MM.1S (cell line): ENCODE measurements at regions not wholly inside any gene's neighbourhood (a gene's known extent, or its start where the extent isn't known, plus 50 kb on each side); places are given as distances from the start of the nearest gene placed in this dataset.

ENCODE experiments used
- DNase-seq: peaks from one replicate; pipeline ENCODE4 v3.0.0-alpha.2; 2015
- H2AFZ ChIP-seq: fragments of 300-600 bp; sonication (generic); 2 replicates; pipeline ENCODE4 v1.6.0; 2016; ENCODE audit warnings: antibody characterized with exemption, low read length
- H3F3A ChIP-seq: fragments of 300-600 bp; sonication (generic); 2 replicates; pipeline ENCODE4 v1.6.1; 2016; ENCODE audit warnings: mild to moderate bottlenecking, antibody characterized with exemption, low read length, moderate library complexity, mixed read lengths; ENCODE audit not compliant: insufficient read depth
- H3K27ac ChIP-seq: fragments of 300-600 bp; sonication (generic); 2 replicates; pipeline ENCODE4 v1.5.1; 2016; ENCODE audit warnings: mild to moderate bottlenecking, low read length
- H3K27me3 ChIP-seq: fragments of 300-600 bp; sonication (generic); replicated peaks from 2 replicates; pipeline ENCODE4 v1.6.0; 2016; ENCODE audit warnings: low read length; ENCODE audit not compliant: insufficient read depth
- H3K36me3 ChIP-seq: fragments of 300-600 bp; sonication (generic); replicated peaks from 2 replicates; pipeline ENCODE4 v1.6.1; 2016; ENCODE audit warnings: mild to moderate bottlenecking, low read length, mixed read lengths; ENCODE audit not compliant: insufficient read depth
- H3K4me1 ChIP-seq: fragments of 300-600 bp; sonication (generic); 2 replicates; pipeline ENCODE4 v1.6.1; 2016; ENCODE audit warnings: low read length, mixed read lengths
- H3K4me2 ChIP-seq: fragments of 300-600 bp; sonication (generic); 2 replicates; pipeline ENCODE4 v1.6.0; 2016; ENCODE audit warnings: low read depth, low read length
- H3K4me3 ChIP-seq: fragments of 300-600 bp; sonication (generic); 2 replicates; pipeline ENCODE4 v1.5.1; 2016; ENCODE audit warnings: low read length, mixed read lengths
- H3K79me2 ChIP-seq: fragments of 300-600 bp; sonication (generic); 2 replicates; pipeline ENCODE4 v1.6.1; 2016; ENCODE audit warnings: mixed run types, low read length, mixed read lengths
- H3K9ac ChIP-seq: fragments of 300-600 bp; sonication (generic); 2 replicates; pipeline ENCODE4 v1.6.1; 2016; ENCODE audit warnings: low read length, mixed read lengths
- H3K9me2 ChIP-seq: fragments of 300-600 bp; sonication (generic); replicated peaks from 2 replicates; pipeline ENCODE4 v1.6.1; 2016; ENCODE audit warnings: mild to moderate bottlenecking, low read length, mixed read lengths; ENCODE audit not compliant: insufficient read depth
- H3K9me3 ChIP-seq: fragments of 300-600 bp; sonication (generic); replicated peaks from 2 replicates; pipeline ENCODE4 v1.6.1; 2016; ENCODE audit warnings: mild to moderate bottlenecking, low read length, mixed read lengths; ENCODE audit not compliant: insufficient read depth
- H4K20me1 ChIP-seq: fragments of 300-600 bp; sonication (generic); 2 replicates; pipeline ENCODE4 v1.6.1; 2016; ENCODE audit warnings: mild to moderate bottlenecking, low read length, moderate library complexity, mixed read lengths; ENCODE audit not compliant: insufficient read depth
- EZH2 ChIP-seq: fragments of 300-600 bp; sonication (generic); optimal IDR thresholded peaks from 2 replicates; pipeline ENCODE3; 2017; ENCODE audit warnings: low read depth, mild to moderate bottlenecking, antibody characterized with exemption, low read length, mixed read lengths
- EZH2phosphoT487 ChIP-seq: fragments of 300-600 bp; sonication (generic); IDR thresholded peaks from 2 replicates; pipeline ENCODE4 v1.6.1; 2018; ENCODE audit warnings: antibody characterized with exemption, low read length
- TF ChIP-seq, protein P1 (sequence below): fragments of 300-600 bp; sonication (generic); IDR thresholded peaks from 2 replicates; pipeline ENCODE4 v1.5.1; 2016; ENCODE audit warnings: antibody characterized with exemption, low read length, mixed read lengths

DNA sequence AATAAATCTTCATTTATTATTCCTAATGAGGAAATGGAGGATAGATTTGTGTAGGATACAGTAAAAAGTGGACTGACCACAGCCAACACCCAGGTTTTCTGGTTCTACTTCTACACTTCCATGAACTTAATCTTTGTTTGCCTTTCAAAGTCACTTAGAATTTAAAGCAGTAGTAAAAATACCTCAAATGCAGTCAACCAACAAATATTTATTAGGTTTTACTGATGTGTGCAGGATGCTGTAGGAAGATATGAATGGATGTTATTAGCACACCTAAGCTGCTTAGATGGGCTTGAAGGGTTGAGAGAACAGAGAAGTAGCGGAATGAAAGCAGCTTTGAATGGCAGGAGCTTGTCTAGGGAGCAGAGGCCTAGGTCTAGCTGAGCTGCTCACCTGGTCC is 201.1 kb downstream of the PALM2AKAP2 start:
- H3K27ac ChIP-seq: no peak overlapping the region
- no peaks in the 10 kb centered on the region for H3K9me3 ChIP-seq
- no peaks in the 10 kb centered on the region for H3K9me2 ChIP-seq
- no peaks in the 10 kb centered on the region for H4K20me1 ChIP-seq
- no peak overlapping the region for H3K9ac ChIP-seq
- no peaks in the 10 kb centered on the region for H3K36me3 ChIP-seq
- no peak for DNase-seq
- no peak overlapping the region for H2AFZ ChIP-seq
- no peaks in the 10 kb centered on the region for H3K79me2 ChIP-seq
- H3K4me1 ChIP-seq: no peaks in the 10 kb centered on the region
- TF ChIP-seq EZH2: no peak
- TF ChIP-seq EZH2phosphoT487: no peak
- TF ChIP-seq, protein P1, sequence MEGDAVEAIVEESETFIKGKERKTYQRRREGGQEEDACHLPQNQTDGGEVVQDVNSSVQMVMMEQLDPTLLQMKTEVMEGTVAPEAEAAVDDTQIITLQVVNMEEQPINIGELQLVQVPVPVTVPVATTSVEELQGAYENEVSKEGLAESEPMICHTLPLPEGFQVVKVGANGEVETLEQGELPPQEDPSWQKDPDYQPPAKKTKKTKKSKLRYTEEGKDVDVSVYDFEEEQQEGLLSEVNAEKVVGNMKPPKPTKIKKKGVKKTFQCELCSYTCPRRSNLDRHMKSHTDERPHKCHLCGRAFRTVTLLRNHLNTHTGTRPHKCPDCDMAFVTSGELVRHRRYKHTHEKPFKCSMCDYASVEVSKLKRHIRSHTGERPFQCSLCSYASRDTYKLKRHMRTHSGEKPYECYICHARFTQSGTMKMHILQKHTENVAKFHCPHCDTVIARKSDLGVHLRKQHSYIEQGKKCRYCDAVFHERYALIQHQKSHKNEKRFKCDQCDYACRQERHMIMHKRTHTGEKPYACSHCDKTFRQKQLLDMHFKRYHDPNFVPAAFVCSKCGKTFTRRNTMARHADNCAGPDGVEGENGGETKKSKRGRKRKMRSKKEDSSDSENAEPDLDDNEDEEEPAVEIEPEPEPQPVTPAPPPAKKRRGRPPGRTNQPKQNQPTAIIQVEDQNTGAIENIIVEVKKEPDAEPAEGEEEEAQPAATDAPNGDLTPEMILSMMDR: no peak
- H3K4me3 ChIP-seq: no peak overlapping the region
- H3K27me3 ChIP-seq: no peaks in the 10 kb centered on the region
- no peaks in the 10 kb centered on the region for H3F3A ChIP-seq
- no peak overlapping the region for H3K4me2 ChIP-seq

DNA sequence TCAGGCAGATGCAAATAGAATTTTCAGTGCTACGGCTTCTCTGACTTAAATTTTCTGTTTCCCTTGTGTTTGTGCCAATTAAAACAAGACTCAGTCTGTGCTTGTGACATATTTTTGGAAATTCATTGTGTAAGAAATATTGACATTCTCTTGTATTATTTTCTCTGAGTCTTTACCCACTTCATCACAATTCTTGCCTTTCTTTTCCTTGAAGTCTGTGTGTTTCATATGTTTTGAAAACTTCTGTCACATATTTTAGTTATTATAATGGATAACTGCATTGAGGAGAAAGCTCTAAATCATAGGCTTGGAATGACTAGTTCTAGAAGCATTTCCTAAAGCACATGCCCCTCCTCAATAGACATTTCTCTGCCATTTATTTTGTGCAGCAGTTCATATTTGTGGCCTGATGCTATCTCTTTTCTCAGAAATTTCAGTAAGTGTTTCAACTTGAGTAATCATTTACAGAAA is 206.6 kb downstream of the PALM2AKAP2 start:
- TF ChIP-seq EZH2phosphoT487 (no peak), EZH2 (no peak)
- TF ChIP-seq, protein P1: no peak
- no peaks in the 10 kb centered on the region for H4K20me1 ChIP-seq
- H3K9me2 ChIP-seq: no peaks in the 10 kb centered on the region
- DNase-seq: no peak
- no peaks in the 10 kb centered on the region for H3K4me1 ChIP-seq
- no peak overlapping the region for H3K4me2 ChIP-seq
- H3K36me3 ChIP-seq: no peaks in the 10 kb centered on the region
- no peaks in the 10 kb centered on the region; the same call in 1 of the 2 replicates for H3K9me3 ChIP-seq
- H2AFZ ChIP-seq: no peak overlapping the region
- no peaks in the 10 kb centered on the region for H3F3A ChIP-seq
- no peak overlapping the region for H3K9ac ChIP-seq
- H3K27me3 ChIP-seq: no peaks in the 10 kb centered on the region
- no peak overlapping the region for H3K27ac ChIP-seq
- H3K79me2 ChIP-seq: no peaks in the 10 kb centered on the region
- H3K4me3 ChIP-seq: no peak overlapping the region

DNA sequence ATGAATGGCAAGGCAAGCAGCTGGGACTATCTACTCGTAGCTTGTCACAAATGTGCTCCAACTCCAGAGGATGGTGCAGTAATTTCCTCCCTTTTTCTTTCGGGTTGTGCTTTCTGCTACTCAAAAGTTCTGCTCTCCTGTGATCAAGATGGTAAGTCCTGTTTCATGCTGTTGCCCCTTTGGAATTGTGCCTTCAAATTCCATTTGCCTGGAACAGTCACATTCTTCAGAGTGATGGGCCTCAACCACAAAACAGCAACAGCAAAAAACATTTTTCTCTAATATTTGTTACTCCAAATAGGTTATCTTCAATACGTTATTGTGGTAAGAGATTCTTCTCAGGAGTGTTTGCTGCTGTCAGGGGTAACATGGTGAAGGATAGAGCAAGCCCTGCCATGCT is 209.3 kb downstream of the PALM2AKAP2 start:
- no peak for TF ChIP-seq EZH2
- no peak for TF ChIP-seq EZH2phosphoT487
- TF ChIP-seq, protein P1: no peak
- H3K36me3 ChIP-seq: no peaks in the 10 kb centered on the region

More for the DNA sequence above, 209.3 kb downstream of the PALM2AKAP2 start:
- no peak overlapping the region for H3K4me3 ChIP-seq
- H3F3A ChIP-seq: no peaks in the 10 kb centered on the region
- no peak for DNase-seq
- H3K4me1 ChIP-seq: no peaks in the 10 kb centered on the region
- H4K20me1 ChIP-seq: no peaks in the 10 kb centered on the region
- no peaks in the 10 kb centered on the region for H3K9me2 ChIP-seq
- no peak overlapping the region for H3K4me2 ChIP-seq
- H3K9ac ChIP-seq: no peak overlapping the region
- H3K27me3 ChIP-seq: no peaks in the 10 kb centered on the region
- H3K79me2 ChIP-seq: no peaks in the 10 kb centered on the region
- no peak overlapping the region for H2AFZ ChIP-seq
- H3K9me3 ChIP-seq: no peaks in the 10 kb centered on the region; the same call in 1 of the 2 replicates
- H3K27ac ChIP-seq: no peak overlapping the region
